HEK293T (cell line): ENCODE measurements at regions not wholly inside any gene's neighbourhood (a gene's known extent, or its start where the extent isn't known, plus 50 kb on each side); places are given as distances from the start of the nearest gene placed in this dataset.

Experiments used
- BHLHE40 ChIP-seq: fragments of 450-650 bp; IDR thresholded peaks from 2 replicates; pipeline ENCODE4 v1.6.1; 2016; ENCODE audit warnings: mild to moderate bottlenecking, moderate library complexity, borderline replicate concordance
- ELF4 ChIP-seq: fragments of 450-650 bp; IDR thresholded peaks from 2 replicates; pipeline ENCODE4 v1.6.1; 2017; ENCODE audit warnings: antibody characterized with exemption
- SUZ12 ChIP-seq: fragments of 450-650 bp; IDR thresholded peaks from 2 replicates; pipeline ENCODE4 v1.6.1; 2016; ENCODE audit warnings: mild to moderate bottlenecking

GRCh38 chr10:63677001-63677400, 155.8 kb downstream of the REEP3 start:
- TF ChIP-seq BHLHE40, result no peak
- TF ChIP-seq SUZ12, result no peak
- no peak for TF ChIP-seq ELF4
